ENCODE measurements at regions not wholly inside any gene's neighbourhood (a gene's known extent, or its start where the extent isn't known, plus 50 kb on each side); places are given as distances from the start of the nearest gene placed in this dataset.
"Not testable (repeated sequence)": the region's sequence is repeated elsewhere in the genome, so short reads cannot be mapped to it uniquely, and the experiment has no call there.

DNA sequence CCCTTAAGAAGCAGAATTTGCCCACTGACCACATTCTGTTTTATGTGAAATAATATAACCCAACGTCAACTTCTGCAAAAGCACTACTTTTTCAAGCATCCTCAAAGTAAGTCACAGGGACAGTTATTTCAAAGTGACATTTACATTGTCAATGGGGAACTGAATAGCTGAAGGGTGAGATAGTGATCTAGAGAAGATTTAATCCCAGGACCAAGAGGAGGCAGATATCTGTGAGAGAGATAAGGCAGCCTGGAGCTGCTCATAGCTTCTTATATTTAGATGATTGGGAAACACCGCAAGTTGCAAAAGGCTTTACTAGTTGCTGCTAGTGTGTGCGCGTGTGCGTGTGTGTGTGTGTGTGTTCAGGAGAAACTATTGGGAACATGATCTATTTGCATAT is 210.4 kb upstream of the RFX3 start:
- no peak for TF ChIP-seq CTCF (IDR thresholded peaks at IDR 0.05)
- no peak for ATAC-seq
- DNase-seq, result no peak
- H3K9me3 ChIP-seq, result no peaks in the 10 kb centered on the region
- H3K36me3 ChIP-seq (ENCODE audit: low read depth), result no peaks in the 10 kb centered on the region
- H3K4me3 ChIP-seq, result no peak overlapping the region
- no peaks in the 10 kb centered on the region for H3K4me1 ChIP-seq (ENCODE audit: low read depth)
- intact Hi-C loops (cut with DNase I, micrococcal nuclease), result loop anchor here in 1 of 2 donors (10.0 kb wide), 1 partner anchor 599 kb away; no protein-coding TSS in a partner anchor

- DNase-seq, result no peak
- intact Hi-C loops (cut with DNase I, micrococcal nuclease), result loop anchor here in 1 of 2 donors (10.0 kb wide), 1 partner anchor 600 kb away; no protein-coding TSS in a partner anchor
- ATAC-seq, result no peak
- no peak for TF ChIP-seq CTCF (IDR thresholded peaks at IDR 0.05)
- Histone ChIP-seq H3K4me1 (ENCODE audit: low read depth) (no peaks in the 10 kb centered on the region), H3K4me3 (no peak overlapping the region), H3K9me3 (no peaks in the 10 kb centered on the region), H3K36me3 (ENCODE audit: low read depth) (no peaks in the 10 kb centered on the region)
Observed at GRCh38 chr9:3735251-3735650, 209.4 kb upstream of the RFX3 start.

DNA sequence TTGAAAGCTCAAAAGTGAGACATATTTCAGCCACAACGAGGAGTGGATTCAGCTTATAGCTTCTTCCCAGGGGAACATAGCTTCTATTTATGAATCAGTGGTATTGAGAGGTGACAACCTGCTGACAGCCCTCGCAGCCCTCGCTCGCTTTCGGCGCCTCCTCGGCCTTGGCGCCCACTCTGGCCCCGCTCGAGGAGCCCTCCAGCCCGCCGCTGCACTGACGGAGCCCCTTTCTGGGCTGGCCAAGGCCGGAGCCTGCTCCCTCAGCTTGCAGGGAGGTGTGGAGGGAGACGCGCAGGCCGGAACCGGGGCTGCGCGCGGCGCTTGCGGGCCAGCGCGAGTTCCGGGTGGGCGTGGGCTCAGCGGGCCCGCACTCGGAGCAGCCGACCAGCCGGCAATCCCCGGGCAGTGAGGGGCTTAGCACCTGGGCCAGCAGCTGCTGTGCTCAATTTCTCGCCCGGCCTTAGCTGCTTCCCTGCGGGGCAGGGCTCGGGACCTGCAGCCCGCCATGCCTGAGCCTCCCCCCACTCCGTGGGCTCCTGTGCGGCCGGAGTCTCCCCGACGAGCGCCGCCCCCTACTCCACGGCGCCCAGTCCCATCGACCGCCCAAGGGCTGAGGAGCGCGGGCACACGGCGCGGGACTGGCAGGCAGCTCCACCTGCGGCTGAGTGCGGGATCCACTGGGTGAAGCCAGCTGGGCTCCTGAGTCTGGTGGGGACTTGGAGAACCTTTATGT is 207.9 kb upstream of the RFX3 start:
- not testable (repeated sequence) for H3K9me3 ChIP-seq; H3K4me1 ChIP-seq (ENCODE audit: low read depth); H3K36me3 ChIP-seq (ENCODE audit: low read depth); DNase-seq; H3K4me3 ChIP-seq; ATAC-seq
- intact Hi-C loops (cut with DNase I, micrococcal nuclease), result loop anchor here in 1 of 2 donors (10.0 kb wide), 1 partner anchor 601 kb away; no protein-coding TSS in a partner anchor

- intact Hi-C loops (cut with DNase I, micrococcal nuclease), result loop anchor here in 1 of 2 donors (10.0 kb wide), 1 partner anchor 602 kb away; no protein-coding TSS in a partner anchor
- TF ChIP-seq CTCF (IDR thresholded peaks at IDR 0.05), result no peak
- no peaks in the 10 kb centered on the region for H3K9me3 ChIP-seq
- no peaks in the 10 kb centered on the region for H3K4me1 ChIP-seq (ENCODE audit: low read depth)
- H3K36me3 ChIP-seq (ENCODE audit: low read depth), result no peaks in the 10 kb centered on the region
- no peak for DNase-seq
- no peak overlapping the region for H3K4me3 ChIP-seq
- ATAC-seq, result no peak
Observed at GRCh38 chr9:3733039-3733408, 207.2 kb upstream of the RFX3 start.

DNA sequence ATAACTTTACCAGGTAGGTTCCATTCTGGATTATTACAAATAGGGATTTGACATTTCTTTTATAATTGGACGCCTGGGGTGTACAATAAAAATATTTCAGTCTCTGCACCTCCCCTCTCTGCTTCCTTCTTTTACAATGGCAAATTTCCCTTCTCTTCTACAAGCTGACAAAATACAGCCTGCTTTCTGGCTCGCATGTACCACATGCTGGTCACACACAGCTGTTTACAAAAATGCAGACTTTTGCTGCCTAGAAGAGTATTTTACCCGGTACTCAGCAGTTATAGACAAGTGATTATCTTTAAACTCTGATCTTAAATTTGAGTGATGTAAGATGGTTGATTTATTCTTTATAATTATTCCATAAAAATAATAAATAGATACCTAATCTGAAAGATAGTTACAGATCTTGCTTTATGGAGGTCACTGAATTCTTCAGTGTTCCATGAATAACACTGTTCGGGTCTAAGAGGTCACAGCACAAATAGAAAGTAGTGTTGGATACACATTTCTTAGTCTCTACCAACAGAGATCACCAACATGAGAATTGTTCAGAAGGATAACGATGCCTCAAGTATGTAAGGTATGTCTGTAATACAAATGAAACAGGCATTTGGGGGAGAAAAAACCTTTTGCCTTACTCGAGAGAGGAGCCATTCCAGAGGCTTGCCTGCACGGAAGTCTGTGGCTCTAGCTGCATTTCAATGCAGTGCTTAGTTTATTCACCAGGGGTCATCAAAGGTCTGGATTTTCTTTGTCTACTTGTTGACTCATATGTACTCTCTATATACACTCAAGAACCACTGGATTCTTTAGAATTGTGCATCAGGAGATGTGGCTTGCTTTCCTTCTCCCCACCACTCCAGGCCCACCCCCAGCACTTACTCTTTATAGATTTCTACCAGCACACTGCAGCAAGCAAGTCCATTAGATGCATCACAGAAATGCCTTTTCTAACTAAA is 206.6 kb upstream of the RFX3 start:
- H3K4me3 ChIP-seq, result no peak overlapping the region
- intact Hi-C loops (cut with DNase I, micrococcal nuclease), result loop anchor here in 1 of 2 donors (10.0 kb wide), 1 partner anchor 602 kb away; no protein-coding TSS in a partner anchor
- peak; percentile 40 for TF ChIP-seq CTCF (IDR thresholded peaks at IDR 0.05)

More for the DNA sequence above, 206.6 kb upstream of the RFX3 start:
- DNase-seq (peak in 1 of 3 donors; percentile 84), ATAC-seq (peak; percentile 99)
- H3K36me3 ChIP-seq (ENCODE audit: low read depth), result no peaks in the 10 kb centered on the region
- no peaks in the 10 kb centered on the region for H3K4me1 ChIP-seq (ENCODE audit: low read depth)
- H3K9me3 ChIP-seq, result no peaks in the 10 kb centered on the region
